Renal pelvis (tissue), 1 donor: ENCODE measurements at regions not wholly inside any gene's neighbourhood (a gene's known extent, or its start where the extent isn't known, plus 50 kb on each side); places are given as distances from the start of the nearest gene placed in this dataset.
"Not testable (repeated sequence)": the region's sequence is repeated elsewhere in the genome, so short reads cannot be mapped to it uniquely, and the experiment has no call there.

Experiments
- DNase-seq: peaks from one replicate; pipeline ENCODE4 v3.0.0-alpha.2; 2013

GRCh38 chr9:1919229-1919628 is 95.9 kb upstream of the SMARCA2 start:
- DNase-seq = no peak

GRCh38 chr9:1920386-1920785 is 94.8 kb upstream of the SMARCA2 start:
- DNase-seq = no peak

GRCh38 chr9:1922026-1922425 is 93.1 kb upstream of the SMARCA2 start:
- DNase-seq = no peak

- DNase-seq = no peak
These were observed 87.6 kb upstream of the SMARCA2 start for GRCh38 chr9:1927546-1927945.

GRCh38 chr9:1929134-1929533 is 86.0 kb upstream of the SMARCA2 start:
- DNase-seq = no peak

- no peak for DNase-seq
These were observed 85.4 kb upstream of the SMARCA2 start for GRCh38 chr9:1929722-1930244.

- not testable (repeated sequence) for DNase-seq
These were observed 84.9 kb upstream of the SMARCA2 start for GRCh38 chr9:1930245-1930736.

- no peak for DNase-seq
These were observed 77.0 kb upstream of the SMARCA2 start for GRCh38 chr9:1938135-1938534.

GRCh38 chr9:1938675-1939170 is 76.4 kb upstream of the SMARCA2 start:
- DNase-seq = no peak

GRCh38 chr9:1939466-1939865 is 75.7 kb upstream of the SMARCA2 start:
- DNase-seq = no peak

GRCh38 chr9:1939926-1940368 is 75.2 kb upstream of the SMARCA2 start:
- DNase-seq = no peak

- no peak for DNase-seq
These were observed 73.2 kb upstream of the SMARCA2 start for GRCh38 chr9:1941989-1942388.

- DNase-seq = no peak
These were observed 68.4 kb upstream of the SMARCA2 start for GRCh38 chr9:1946526-1947283.

- DNase-seq = no peak
These were observed 67.7 kb upstream of the SMARCA2 start for GRCh38 chr9:1947438-1947837.

- no peak for DNase-seq
These were observed 66.6 kb upstream of the SMARCA2 start for GRCh38 chr9:1948541-1948940.

- no peak for DNase-seq
These were observed 63.7 kb upstream of the SMARCA2 start for GRCh38 chr9:1951446-1951845.

- DNase-seq = no peak
These were observed 63.1 kb upstream of the SMARCA2 start for GRCh38 chr9:1952001-1952400.

GRCh38 chr9:1954238-1954637 is 60.9 kb upstream of the SMARCA2 start:
- DNase-seq = no peak

- no peak for DNase-seq
These were observed 58.2 kb upstream of the SMARCA2 start for GRCh38 chr9:1956958-1957357.

- DNase-seq = no peak
These were observed 57.3 kb upstream of the SMARCA2 start for GRCh38 chr9:1957856-1958255.

GRCh38 chr9:1959371-1959770 is 55.8 kb upstream of the SMARCA2 start:
- DNase-seq = no peak

GRCh38 chr9:1960342-1961042 is 54.7 kb upstream of the SMARCA2 start:
- DNase-seq = no peak

GRCh38 chr9:1962122-1962521 is 53.0 kb upstream of the SMARCA2 start:
- DNase-seq = peak; percentile 73
